ENCODE measurements at regions not wholly inside any gene's neighbourhood (a gene's known extent, or its start where the extent isn't known, plus 50 kb on each side); places are given as distances from the start of the nearest gene placed in this dataset.
"Not testable (repeated sequence)": the region's sequence is repeated elsewhere in the genome, so short reads cannot be mapped to it uniquely, and the experiment has no call there.

- H4K20me1 ChIP-seq (ENCODE audit: insufficient read depth, low read length), result no peaks in the 10 kb centered on the region
- no peaks in the 10 kb centered on the region for H3K36me3 ChIP-seq (replicated peaks; ENCODE audit: insufficient read depth, low read length)
- no peaks in the 10 kb centered on the region for H3K79me2 ChIP-seq (ENCODE audit: low read length)
- no peak overlapping the region for H3K9ac ChIP-seq (ENCODE audit: low read length)
- no peaks in the 10 kb centered on the region for H3K9me2 ChIP-seq (replicated peaks; ENCODE audit: insufficient read depth, low read length)
- H3F3A ChIP-seq (ENCODE audit: insufficient read depth, low read length), result no peaks in the 10 kb centered on the region
- no peak overlapping the region for H2AFZ ChIP-seq (ENCODE audit: low read length)
- TF ChIP-seq EZH2 (optimal IDR thresholded peaks at IDR 0.05; ENCODE audit: low read depth, low read length), result no peak
- TF ChIP-seq EZH2phosphoT487 (IDR thresholded peaks at IDR 0.05; ENCODE audit: low read length), result no peak
- TF ChIP-seq CTCF (IDR thresholded peaks at IDR 0.05; ENCODE audit: low read length), result no peak
- H3K9me3 ChIP-seq (replicated peaks; ENCODE audit: insufficient read depth, low read length), result no peaks in the 10 kb centered on the region
- H3K4me3 ChIP-seq (ENCODE audit: low read length), result no peak overlapping the region
- H3K27me3 ChIP-seq (replicated peaks; ENCODE audit: insufficient read depth, low read length), result no peaks in the 10 kb centered on the region
- DNase-seq, result no peak
- no peak overlapping the region for H3K4me2 ChIP-seq (ENCODE audit: low read depth, low read length)
- no peaks in the 10 kb centered on the region for H3K4me1 ChIP-seq (ENCODE audit: low read length)
- H3K27ac ChIP-seq (ENCODE audit: low read length), result no peak overlapping the region
These were observed 143.7 kb upstream of the CDH7 start for GRCh38 chr18:65607161-65607560.

GRCh38 chr18:65606551-65607130 is 144.2 kb upstream of the CDH7 start:
- no peak for DNase-seq
- Histone ChIP-seq H3K27me3 (replicated peaks; ENCODE audit: insufficient read depth, low read length) (no peaks in the 10 kb centered on the region), H3K36me3 (replicated peaks; ENCODE audit: insufficient read depth, low read length) (no peaks in the 10 kb centered on the region), H3K4me2 (ENCODE audit: low read depth, low read length) (no peak overlapping the region), H3F3A (ENCODE audit: insufficient read depth, low read length) (no peaks in the 10 kb centered on the region), H3K9me2 (replicated peaks; ENCODE audit: insufficient read depth, low read length) (no peaks in the 10 kb centered on the region), H4K20me1 (ENCODE audit: insufficient read depth, low read length) (no peaks in the 10 kb centered on the region), H2AFZ (ENCODE audit: low read length) (no peak overlapping the region), H3K4me1 (ENCODE audit: low read length) (no peaks in the 10 kb centered on the region), H3K9me3 (replicated peaks; ENCODE audit: insufficient read depth, low read length) (no peaks in the 10 kb centered on the region), H3K4me3 (ENCODE audit: low read length) (no peak overlapping the region), H3K27ac (ENCODE audit: low read length) (no peak overlapping the region), H3K9ac (ENCODE audit: low read length) (no peak overlapping the region), H3K79me2 (ENCODE audit: low read length) (no peaks in the 10 kb centered on the region)
- TF ChIP-seq CTCF (IDR thresholded peaks at IDR 0.05; ENCODE audit: low read length), result no peak
- no peak for TF ChIP-seq EZH2phosphoT487 (IDR thresholded peaks at IDR 0.05; ENCODE audit: low read length)

GRCh38 chr18:65605352-65605751 is 145.5 kb upstream of the CDH7 start:
- not testable (repeated sequence) for H3F3A ChIP-seq (ENCODE audit: insufficient read depth, low read length); H3K9ac ChIP-seq (ENCODE audit: low read length); H3K36me3 ChIP-seq (replicated peaks; ENCODE audit: insufficient read depth, low read length); H3K79me2 ChIP-seq (ENCODE audit: low read length); H2AFZ ChIP-seq (ENCODE audit: low read length); H3K4me1 ChIP-seq (ENCODE audit: low read length); H3K9me2 ChIP-seq (replicated peaks; ENCODE audit: insufficient read depth, low read length); H3K4me3 ChIP-seq (ENCODE audit: low read length); H3K9me3 ChIP-seq (replicated peaks; ENCODE audit: insufficient read depth, low read length); H4K20me1 ChIP-seq (ENCODE audit: insufficient read depth, low read length); H3K27ac ChIP-seq (ENCODE audit: low read length); H3K4me2 ChIP-seq (ENCODE audit: low read depth, low read length); H3K27me3 ChIP-seq (replicated peaks; ENCODE audit: insufficient read depth, low read length); DNase-seq

GRCh38 chr18:65601775-65602174 is 149.0 kb upstream of the CDH7 start:
- H3K79me2 ChIP-seq (ENCODE audit: low read length), result no peaks in the 10 kb centered on the region
- H3K27me3 ChIP-seq (replicated peaks; ENCODE audit: insufficient read depth, low read length), result no peaks in the 10 kb centered on the region
- no peaks in the 10 kb centered on the region for H3K9me3 ChIP-seq (replicated peaks; ENCODE audit: insufficient read depth, low read length)
- no peaks in the 10 kb centered on the region for H3F3A ChIP-seq (ENCODE audit: insufficient read depth, low read length)
- H4K20me1 ChIP-seq (ENCODE audit: insufficient read depth, low read length), result no peaks in the 10 kb centered on the region
- no peak overlapping the region for H3K27ac ChIP-seq (ENCODE audit: low read length)
- no peak overlapping the region for H3K9ac ChIP-seq (ENCODE audit: low read length)
- H3K36me3 ChIP-seq (replicated peaks; ENCODE audit: insufficient read depth, low read length), result no peaks in the 10 kb centered on the region
- TF ChIP-seq CTCF (IDR thresholded peaks at IDR 0.05; ENCODE audit: low read length) (no peak), EZH2 (optimal IDR thresholded peaks at IDR 0.05; ENCODE audit: low read depth, low read length) (no peak), EZH2phosphoT487 (IDR thresholded peaks at IDR 0.05; ENCODE audit: low read length) (no peak)
- H3K4me2 ChIP-seq (ENCODE audit: low read depth, low read length), result no peak overlapping the region
- H3K9me2 ChIP-seq (replicated peaks; ENCODE audit: insufficient read depth, low read length), result no peaks in the 10 kb centered on the region
- no peak overlapping the region for H3K4me3 ChIP-seq (ENCODE audit: low read length)
- no peak for DNase-seq
- no peaks in the 10 kb centered on the region for H3K4me1 ChIP-seq (ENCODE audit: low read length)
- H2AFZ ChIP-seq (ENCODE audit: low read length), result no peak overlapping the region

All from MM.1S (cell line).